ENCODE measurements at regions not wholly inside any gene's neighbourhood (a gene's known extent, or its start where the extent isn't known, plus 50 kb on each side); places are given as distances from the start of the nearest gene placed in this dataset.
"Not testable (repeated sequence)": the region's sequence is repeated elsewhere in the genome, so short reads cannot be mapped to it uniquely, and the experiment has no call there.

DNA sequence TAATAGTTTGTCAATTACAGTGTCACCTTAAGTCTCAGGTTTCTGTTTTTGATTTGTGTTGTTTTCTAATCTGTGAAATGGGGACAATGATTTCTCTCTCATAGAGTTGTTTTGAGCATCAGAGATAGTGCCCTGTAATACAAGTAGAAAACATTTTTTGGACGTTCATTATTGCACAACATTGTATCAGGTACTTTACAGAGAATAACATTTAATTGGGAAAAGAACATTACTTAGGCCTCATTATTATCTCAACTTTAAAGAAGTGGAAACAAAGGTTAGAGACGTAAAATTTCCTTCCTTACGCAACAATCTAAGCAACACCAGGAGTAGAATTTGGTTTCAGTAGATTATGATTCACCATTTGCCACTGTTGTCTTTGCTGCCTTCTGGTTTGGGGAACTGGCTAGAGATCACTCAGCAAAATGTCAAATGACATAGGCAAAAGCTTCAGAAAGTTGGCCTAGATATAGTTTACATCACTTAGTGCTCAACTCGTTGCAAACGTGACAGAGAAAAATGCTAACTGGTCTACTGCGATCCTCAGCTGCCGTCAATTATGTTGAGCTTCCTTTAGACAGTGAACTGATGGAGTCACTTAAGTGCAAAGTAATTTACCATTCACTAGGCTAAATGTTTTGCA lies 1026.8 kb downstream of the CDH11 start:
- Mint-ChIP-seq H3K27me3 (no peaks in the 10 kb centered on the region), H3K27ac (no peak overlapping the region), H3K36me3 (no peaks in the 10 kb centered on the region), H3K9me3 (ENCODE audit: low read depth) (peaks cover 23% of the 10 kb centered on the region), H3K4me3 (no peak overlapping the region), H3K4me1 (no peaks in the 10 kb centered on the region)
- CTCF ChIA-PET: no interaction called here
- DNase-seq (no peak), ATAC-seq (no peak)

DNA sequence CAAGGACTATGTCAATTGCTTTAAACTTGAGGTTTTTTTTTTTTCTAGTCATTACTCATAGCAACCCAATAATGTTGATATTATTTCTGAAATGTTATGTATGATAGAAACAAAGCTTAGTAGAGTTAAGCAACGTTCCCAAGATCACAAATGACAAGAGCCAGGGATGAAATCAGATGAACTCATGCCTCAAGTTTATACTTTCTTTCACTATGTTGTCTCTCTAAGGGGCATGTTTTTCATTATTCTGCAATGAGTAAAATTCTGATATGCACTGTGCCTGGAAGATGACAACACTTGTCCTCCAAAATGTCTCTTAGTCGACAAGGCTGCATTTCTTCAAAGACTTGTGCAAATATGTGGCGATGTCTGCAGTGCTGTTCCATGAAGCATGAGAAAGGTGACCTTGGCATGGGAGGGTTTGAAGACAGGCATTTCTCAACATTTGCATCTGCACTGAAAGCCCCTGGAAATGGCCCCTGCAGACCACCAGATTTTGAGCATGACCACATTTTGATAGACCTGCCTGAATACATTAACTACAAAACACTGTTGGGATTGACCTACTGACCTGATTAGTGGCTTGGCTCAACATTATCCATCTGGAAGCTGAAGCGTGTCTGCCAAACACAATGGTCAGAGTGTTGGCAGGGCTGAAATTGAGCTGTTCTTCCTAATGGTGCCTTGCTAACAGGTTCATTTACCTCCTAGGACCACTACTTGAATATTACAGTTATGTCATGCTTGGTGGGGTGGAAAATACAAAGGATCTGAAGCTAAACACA lies 1027.5 kb downstream of the CDH11 start:
- CTCF ChIA-PET: no interaction called here
- Mint-ChIP-seq H3K4me3 (no peak overlapping the region), H3K27me3 (no peaks in the 10 kb centered on the region), H3K36me3 (no peaks in the 10 kb centered on the region), H3K9me3 (ENCODE audit: low read depth) (peaks cover 17% of the 10 kb centered on the region), H3K4me1 (no peaks in the 10 kb centered on the region), H3K27ac (no peak overlapping the region)
- no peak for DNase-seq
- ATAC-seq: no peak

DNA sequence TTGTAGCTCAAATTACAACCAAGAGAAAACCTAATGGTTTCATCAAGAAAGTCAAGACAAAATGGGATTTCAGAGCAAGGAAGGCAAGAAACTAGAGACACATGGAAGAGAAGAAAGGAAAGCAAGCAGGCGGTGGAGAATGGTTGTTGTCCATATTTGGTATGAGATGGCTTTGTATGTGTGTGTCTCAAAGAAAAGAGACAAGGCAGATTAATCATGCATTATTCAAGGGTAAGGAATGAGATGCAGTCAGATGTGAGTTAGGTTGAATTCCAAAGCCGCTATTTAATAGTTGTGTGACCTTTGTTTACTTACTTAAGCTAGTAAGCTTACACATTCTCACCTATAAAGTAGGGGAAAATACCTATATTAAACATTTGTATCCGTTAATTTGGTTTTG lies 1029.6 kb downstream of the CDH11 start:
- Mint-ChIP-seq H3K4me1 (no peaks in the 10 kb centered on the region), H3K27me3 (no peaks in the 10 kb centered on the region), H3K9me3 (ENCODE audit: low read depth) (peaks cover 25% of the 10 kb centered on the region), H3K36me3 (no peaks in the 10 kb centered on the region), H3K4me3 (no peak overlapping the region), H3K27ac (no peak overlapping the region)
- CTCF ChIA-PET: no interaction called here
- ATAC-seq: no peak
- DNase-seq: no peak

DNA sequence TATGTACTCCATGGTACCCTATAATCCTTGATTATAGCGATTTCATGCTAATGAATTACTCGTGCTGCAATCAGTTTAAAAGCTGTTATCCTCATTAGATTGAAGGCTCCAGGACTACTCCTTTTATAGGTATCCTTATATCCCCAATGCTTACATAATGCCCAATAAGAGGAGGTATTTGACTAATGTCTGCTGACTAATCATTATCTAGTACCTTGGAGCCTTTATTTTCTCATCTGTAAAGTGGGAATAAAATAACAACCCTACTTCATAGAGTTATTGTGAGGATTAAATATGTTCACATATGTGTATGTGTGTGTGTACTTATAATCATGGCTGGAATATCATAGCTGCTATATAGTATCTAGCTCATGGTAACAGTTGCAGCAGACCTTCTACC lies 1031.5 kb downstream of the CDH11 start:
- H3K27me3 Mint-ChIP-seq: no peaks in the 10 kb centered on the region
- DNase-seq (no peak), ATAC-seq (no peak)
- H3K4me3 Mint-ChIP-seq: no peak overlapping the region
- H3K36me3 Mint-ChIP-seq: no peaks in the 10 kb centered on the region
- no peaks in the 10 kb centered on the region for H3K4me1 Mint-ChIP-seq
- H3K27ac Mint-ChIP-seq: no peak overlapping the region
- CTCF ChIA-PET: no interaction called here
- peaks cover 30% of the 10 kb centered on the region for H3K9me3 Mint-ChIP-seq (ENCODE audit: low read depth)

DNA sequence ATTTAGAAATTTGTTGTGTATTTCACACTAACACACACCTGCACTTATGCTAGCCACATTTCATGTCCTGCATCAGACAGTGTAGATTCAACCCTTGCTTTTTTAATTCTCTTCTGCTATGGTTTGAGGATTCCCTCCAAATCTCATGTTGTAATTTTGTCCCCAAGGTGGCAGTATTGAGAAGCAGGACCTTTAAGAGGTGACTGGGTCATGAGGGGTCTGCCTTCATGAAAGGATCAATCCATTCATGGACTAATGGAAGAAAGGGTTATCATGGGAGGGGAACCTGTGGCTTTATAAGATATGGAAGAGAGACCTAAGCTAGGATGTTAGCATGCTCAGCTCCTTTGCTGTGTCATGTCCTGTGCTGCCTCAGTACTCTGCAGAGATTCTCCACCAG lies 1032.2 kb downstream of the CDH11 start:
- no peak for DNase-seq
- CTCF ChIA-PET: no interaction called here
- Mint-ChIP-seq H3K4me3 (no peak overlapping the region), H3K4me1 (no peaks in the 10 kb centered on the region), H3K27ac (no peak overlapping the region), H3K27me3 (no peaks in the 10 kb centered on the region), H3K36me3 (no peaks in the 10 kb centered on the region), H3K9me3 (ENCODE audit: low read depth) (peaks cover 29% of the 10 kb centered on the region)
- ATAC-seq: no peak

DNA sequence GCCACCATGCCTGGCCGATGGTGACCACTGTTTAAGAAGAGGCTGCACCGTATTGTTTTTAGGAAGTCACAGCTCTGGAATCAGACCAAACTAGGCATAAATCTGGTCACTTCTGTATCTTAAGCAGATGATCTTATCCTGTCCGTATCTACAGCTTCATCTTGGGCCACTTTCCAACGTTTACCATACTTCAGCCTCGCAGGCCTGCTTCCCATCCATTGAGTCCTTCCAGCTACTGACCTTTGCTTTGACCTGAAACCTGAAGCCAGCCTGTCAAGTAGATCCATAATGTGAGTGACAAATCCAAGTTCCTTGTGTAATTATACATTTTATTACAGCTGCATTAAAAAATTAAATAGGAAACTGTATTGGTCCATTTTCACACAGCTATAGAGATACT lies 1033.0 kb downstream of the CDH11 start:
- Mint-ChIP-seq H3K27ac (no peak overlapping the region), H3K9me3 (ENCODE audit: low read depth) (peaks cover 23% of the 10 kb centered on the region), H3K4me1 (no peaks in the 10 kb centered on the region), H3K27me3 (no peaks in the 10 kb centered on the region), H3K36me3 (no peaks in the 10 kb centered on the region), H3K4me3 (no peak overlapping the region)
- CTCF ChIA-PET: interaction anchor here (0.7 kb wide), 1 partner anchor 205 kb away, joined by 4 read pairs; no protein-coding TSS in a partner anchor
- ATAC-seq: no peak
- DNase-seq: no peak

DNA sequence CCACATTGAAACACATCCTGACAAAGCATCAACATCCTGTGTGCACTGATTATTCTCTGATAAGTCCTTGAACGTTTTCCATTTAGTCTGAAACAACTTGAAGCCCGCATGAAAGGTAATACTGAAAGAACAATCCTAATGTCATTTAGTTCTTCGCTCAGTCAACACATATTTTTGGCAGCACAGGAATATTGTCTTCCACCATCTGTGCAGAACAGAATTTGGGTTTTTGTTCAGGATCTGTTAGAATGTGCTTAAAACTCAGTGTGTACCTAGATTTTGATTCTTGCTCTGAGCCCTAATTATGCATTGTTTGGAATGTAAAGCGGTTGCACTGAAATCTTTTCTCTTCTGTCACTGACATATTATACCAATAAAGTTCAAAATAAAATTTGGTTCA lies 1036.6 kb downstream of the CDH11 start:
- CTCF ChIA-PET: no interaction called here
- H3K27ac Mint-ChIP-seq: no peak overlapping the region
- DNase-seq (no peak), ATAC-seq (no peak)
- no peak overlapping the region for H3K4me3 Mint-ChIP-seq
- H3K36me3 Mint-ChIP-seq: no peaks in the 10 kb centered on the region
- peaks cover 23% of the 10 kb centered on the region for H3K9me3 Mint-ChIP-seq (ENCODE audit: low read depth)
- H3K27me3 Mint-ChIP-seq: no peaks in the 10 kb centered on the region
- no peaks in the 10 kb centered on the region for H3K4me1 Mint-ChIP-seq

DNA sequence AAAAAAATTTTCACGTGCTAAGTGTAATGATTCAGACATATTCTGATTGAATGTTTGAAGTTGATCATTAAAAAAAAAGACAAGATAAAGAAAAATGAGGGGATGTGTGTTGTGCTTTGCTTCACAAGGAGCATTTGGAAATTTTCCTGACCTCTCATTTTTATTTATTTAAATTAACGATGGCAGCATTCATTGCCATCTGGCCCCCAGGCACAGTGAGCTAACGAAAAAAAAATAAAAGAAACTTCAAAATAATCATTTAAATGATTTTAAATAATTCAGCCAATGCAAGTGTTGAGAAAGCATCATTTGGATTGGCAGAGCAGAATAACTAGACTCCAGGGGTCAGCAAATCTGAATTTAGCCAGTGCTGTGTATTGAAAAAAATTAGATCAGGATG lies 1037.2 kb downstream of the CDH11 start:
- Mint-ChIP-seq H3K27ac (no peak overlapping the region), H3K4me1 (no peaks in the 10 kb centered on the region), H3K36me3 (no peaks in the 10 kb centered on the region), H3K4me3 (no peak overlapping the region), H3K9me3 (ENCODE audit: low read depth) (peaks cover 25% of the 10 kb centered on the region), H3K27me3 (no peaks in the 10 kb centered on the region)
- CTCF ChIA-PET: no interaction called here
- ATAC-seq: no peak
- DNase-seq: no peak

DNA sequence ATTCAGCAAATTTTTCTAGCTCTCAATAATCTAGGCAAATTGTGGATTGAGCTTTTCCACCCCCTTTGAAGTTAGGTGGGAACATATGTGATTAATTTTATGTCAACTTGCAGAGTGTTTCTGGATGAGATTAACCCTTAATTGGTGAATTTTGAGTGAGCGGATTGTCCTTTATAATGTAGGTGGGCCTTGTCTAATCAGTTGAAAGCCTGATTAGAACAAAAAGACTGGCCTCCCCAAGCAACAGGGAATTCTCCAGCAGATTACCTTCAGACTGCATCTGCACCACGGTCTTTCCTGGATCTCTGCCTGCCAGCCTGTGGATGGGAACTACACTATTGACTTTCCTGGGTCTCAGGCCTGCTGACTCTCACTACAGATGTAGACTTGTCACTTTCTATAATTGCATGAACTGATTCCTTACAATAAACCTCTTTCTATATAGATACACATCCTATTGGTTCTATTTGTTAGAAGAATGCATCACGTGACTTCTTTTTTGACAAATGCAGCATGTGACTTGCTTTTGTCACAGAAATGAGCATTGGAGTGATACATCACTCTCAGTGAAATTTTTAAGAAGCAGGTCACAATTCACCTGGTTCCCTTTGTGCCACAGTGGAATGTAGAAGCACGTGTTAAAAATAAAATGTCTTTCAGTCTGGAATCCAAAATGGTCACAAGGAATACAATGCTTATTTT lies 1038.3 kb downstream of the CDH11 start:
- CTCF ChIA-PET: no interaction called here
- DNase-seq: no peak
- H3K27ac Mint-ChIP-seq: no peak overlapping the region
- H3K36me3 Mint-ChIP-seq: no peaks in the 10 kb centered on the region
- peaks cover 20% of the 10 kb centered on the region for H3K9me3 Mint-ChIP-seq (ENCODE audit: low read depth)
- H3K27me3 Mint-ChIP-seq: no peaks in the 10 kb centered on the region
- H3K4me1 Mint-ChIP-seq: no peaks in the 10 kb centered on the region
- H3K4me3 Mint-ChIP-seq: no peak overlapping the region
- no peak for ATAC-seq

DNA sequence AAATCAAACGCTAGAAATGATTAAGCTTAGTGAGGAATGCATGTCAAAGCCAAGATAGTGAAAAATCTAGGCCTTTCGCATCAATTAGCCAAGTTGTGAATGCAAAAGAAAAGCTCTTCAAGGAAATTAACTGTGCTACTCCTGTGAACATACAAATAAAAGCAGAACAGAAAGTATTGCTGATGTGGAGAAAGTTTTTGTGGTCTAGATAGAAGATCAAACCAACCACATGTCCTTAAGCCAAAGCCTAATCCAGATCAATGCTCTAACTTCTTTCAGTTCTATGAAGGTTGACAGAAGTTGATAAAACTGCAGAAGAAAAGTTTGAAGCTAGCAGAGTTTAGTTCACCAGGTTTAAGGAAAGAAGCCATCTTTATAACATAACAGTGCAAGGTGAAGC lies 1044.6 kb downstream of the CDH11 start:
- no peaks in the 10 kb centered on the region for H3K4me1 Mint-ChIP-seq
- no peaks in the 10 kb centered on the region for H3K36me3 Mint-ChIP-seq
- no peaks in the 10 kb centered on the region for H3K27me3 Mint-ChIP-seq
- peaks cover 25% of the 10 kb centered on the region for H3K9me3 Mint-ChIP-seq (ENCODE audit: low read depth)
- no peak overlapping the region for H3K4me3 Mint-ChIP-seq
- CTCF ChIA-PET: no interaction called here
- no peak overlapping the region for H3K27ac Mint-ChIP-seq
- ATAC-seq (no peak), DNase-seq (no peak)

DNA sequence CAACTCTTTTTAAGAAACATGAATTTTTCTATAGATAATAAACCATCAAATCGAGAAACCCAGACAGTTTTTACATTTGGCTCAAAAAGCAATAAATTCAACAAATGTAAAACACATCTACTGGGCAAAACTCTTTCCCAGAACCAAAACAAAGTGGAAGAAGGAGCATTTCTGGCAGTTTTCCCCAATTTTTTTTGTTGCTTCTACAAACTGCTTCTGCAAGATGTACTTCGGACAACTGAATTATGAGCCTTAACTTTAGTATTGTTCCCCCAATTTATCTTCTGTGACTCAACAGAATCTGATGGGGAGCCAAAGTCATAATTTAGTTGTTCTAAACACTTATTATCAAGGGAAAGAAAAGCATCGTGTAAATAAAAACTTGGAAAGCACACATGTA lies 1047.2 kb downstream of the CDH11 start:
- no peak for ATAC-seq
- Mint-ChIP-seq H3K36me3 (no peaks in the 10 kb centered on the region), H3K9me3 (ENCODE audit: low read depth) (peaks cover 22% of the 10 kb centered on the region), H3K27me3 (no peaks in the 10 kb centered on the region), H3K27ac (no peak overlapping the region), H3K4me1 (no peaks in the 10 kb centered on the region), H3K4me3 (no peak overlapping the region)
- no peak for DNase-seq
- CTCF ChIA-PET: no interaction called here

DNA sequence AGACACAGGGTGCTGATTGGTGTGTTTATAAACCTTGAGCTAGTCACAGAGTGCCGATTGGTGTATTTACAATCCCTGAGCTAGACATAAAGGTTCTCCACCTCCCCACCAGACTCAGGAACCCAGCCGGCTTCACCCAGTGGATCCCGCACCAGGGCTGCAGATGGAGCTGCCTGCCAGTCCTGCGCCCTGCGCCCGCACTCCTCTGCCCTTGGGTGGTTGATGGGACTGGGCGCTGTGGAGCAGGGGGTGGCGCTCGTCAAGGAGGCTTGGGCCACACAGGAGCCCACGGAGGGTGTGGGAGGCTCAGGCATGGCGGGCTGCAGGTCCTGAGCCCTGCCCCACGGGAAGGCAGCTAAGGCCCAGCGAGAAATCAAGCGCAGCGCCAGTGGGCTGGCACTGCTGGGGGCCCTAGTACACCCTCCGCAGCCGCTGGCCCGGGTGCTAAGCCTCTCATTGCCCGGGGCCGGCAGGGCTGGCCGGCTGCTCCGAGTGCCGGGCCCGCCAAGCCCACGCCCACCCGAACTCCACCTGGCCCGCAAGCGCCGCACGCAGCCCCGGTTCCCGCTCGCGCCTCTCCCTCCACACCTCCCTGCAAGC lies 1049.6 kb downstream of the CDH11 start:
- peaks cover 25% of the 10 kb centered on the region for H3K9me3 Mint-ChIP-seq (ENCODE audit: low read depth)
- H3K27me3 Mint-ChIP-seq, ATAC-seq, H3K27ac Mint-ChIP-seq, DNase-seq, H3K4me3 Mint-ChIP-seq, H3K4me1 Mint-ChIP-seq, H3K36me3 Mint-ChIP-seq, CTCF ChIA-PET: not testable (repeated sequence)

DNA sequence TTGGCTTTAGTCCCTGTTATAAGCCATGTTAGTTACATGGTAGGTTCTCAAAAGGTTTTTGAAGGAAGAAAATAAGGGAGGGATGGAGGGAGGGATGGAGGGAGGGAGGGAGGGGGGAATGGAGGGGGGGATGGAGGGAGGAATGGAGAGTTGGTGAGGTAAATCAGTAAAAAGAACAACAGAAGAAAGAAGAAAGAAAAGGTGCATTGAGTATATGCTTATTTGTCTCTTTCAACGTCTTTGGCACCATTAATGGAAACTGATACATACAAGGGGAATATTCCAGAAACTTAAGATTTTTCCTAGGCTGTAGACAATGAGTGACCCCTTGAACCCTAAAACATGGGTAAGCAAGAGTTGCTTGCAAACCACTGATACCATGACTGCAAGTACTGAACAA lies 1056.3 kb downstream of the CDH11 start:
- DNase-seq (no peak), ATAC-seq (no peak)
- Mint-ChIP-seq H3K36me3 (no peaks in the 10 kb centered on the region), H3K27me3 (no peaks in the 10 kb centered on the region), H3K4me1 (no peaks in the 10 kb centered on the region), H3K27ac (no peak overlapping the region), H3K9me3 (ENCODE audit: low read depth) (peaks cover 20% of the 10 kb centered on the region), H3K4me3 (no peak overlapping the region)
- CTCF ChIA-PET: no interaction called here

DNA sequence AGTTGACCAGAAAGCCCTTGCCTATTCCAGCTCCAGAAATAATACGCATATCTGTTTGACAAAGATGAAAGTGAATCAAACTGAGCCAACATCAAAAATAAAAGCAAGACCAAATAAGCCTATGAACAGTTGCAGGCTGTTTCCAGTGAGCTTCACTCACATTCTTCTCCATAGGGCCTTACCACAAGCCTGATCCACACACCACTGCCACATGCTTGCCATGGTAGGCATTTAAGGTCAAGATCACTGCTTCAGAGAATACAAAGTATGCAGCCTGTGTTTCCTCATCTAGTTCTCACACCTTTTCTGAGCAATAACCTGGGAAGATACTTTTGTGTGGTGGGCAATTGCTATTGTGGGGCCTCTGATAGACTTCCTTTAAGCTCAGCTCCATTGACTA lies 1060.2 kb downstream of the CDH11 start:
- Mint-ChIP-seq H3K27ac (no peak overlapping the region), H3K4me3 (no peak overlapping the region), H3K4me1 (no peaks in the 10 kb centered on the region), H3K9me3 (ENCODE audit: low read depth) (peaks cover 12% of the 10 kb centered on the region), H3K36me3 (no peaks in the 10 kb centered on the region), H3K27me3 (no peaks in the 10 kb centered on the region)
- no peak for DNase-seq
- CTCF ChIA-PET: no interaction called here
- ATAC-seq: no peak
